HG03521 (cell line): ENCODE measurements at regions not wholly inside any gene's neighbourhood (a gene's known extent, or its start where the extent isn't known, plus 50 kb on each side); places are given as distances from the start of the nearest gene placed in this dataset.
"Not testable (repeated sequence)": the region's sequence is repeated elsewhere in the genome, so short reads cannot be mapped to it uniquely, and the experiment has no call there.

Source experiments
- ATAC-seq: cut with Tn5 transposase; IDR thresholded peaks from one replicate; pipeline ENCODE4 v1.9.1; 2021; ENCODE audit warnings: mild to moderate bottlenecking, moderate library complexity; ENCODE audit not compliant: unreplicated experiment

- not testable (repeated sequence) for ATAC-seq
Observed at GRCh38 chr20:50455245-50455644, 54.9 kb upstream of the PTPN1 start.

DNA sequence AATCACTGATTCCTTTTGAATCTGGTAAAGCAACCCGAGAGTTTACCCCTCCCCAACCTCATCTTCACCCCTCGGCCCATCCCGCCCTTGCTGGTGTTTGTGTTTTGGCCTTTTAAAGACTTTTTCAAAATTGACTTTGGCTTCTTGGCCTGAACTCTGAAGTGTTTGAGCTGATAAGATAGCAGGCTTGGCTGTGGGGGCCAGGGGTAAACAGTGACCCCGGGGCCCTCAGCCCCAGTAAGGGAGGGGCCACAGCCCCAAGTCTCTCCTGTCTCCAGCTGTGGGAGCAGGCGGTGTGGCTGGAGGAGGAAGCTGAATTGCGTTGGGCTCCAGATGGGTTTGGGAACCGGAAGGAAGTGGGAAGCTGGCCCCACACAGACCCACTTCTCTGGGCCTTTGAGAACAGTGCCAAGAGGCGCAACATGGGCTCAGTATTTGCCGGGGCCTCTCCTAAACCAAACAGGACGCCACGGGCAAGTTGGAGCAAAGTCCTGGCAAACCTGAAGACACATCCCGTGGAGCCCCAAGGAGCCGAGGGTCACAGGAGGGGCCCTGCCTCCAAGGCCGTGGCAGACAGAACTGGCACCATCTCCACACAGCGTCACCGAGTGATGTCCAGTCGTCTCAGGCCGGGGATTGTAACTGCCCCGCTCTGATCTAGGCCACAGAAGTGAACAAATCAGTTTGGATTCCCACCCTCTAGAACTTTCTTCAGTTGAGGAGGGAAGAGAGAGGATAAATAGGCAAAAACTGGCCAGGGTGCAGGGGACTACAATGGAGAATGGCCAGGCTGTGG is 54.3 kb upstream of the PTPN1 start:
- ATAC-seq = no peak

GRCh38 chr20:50456452-50457324 is 53.5 kb upstream of the PTPN1 start:
- ATAC-seq = no peak

DNA sequence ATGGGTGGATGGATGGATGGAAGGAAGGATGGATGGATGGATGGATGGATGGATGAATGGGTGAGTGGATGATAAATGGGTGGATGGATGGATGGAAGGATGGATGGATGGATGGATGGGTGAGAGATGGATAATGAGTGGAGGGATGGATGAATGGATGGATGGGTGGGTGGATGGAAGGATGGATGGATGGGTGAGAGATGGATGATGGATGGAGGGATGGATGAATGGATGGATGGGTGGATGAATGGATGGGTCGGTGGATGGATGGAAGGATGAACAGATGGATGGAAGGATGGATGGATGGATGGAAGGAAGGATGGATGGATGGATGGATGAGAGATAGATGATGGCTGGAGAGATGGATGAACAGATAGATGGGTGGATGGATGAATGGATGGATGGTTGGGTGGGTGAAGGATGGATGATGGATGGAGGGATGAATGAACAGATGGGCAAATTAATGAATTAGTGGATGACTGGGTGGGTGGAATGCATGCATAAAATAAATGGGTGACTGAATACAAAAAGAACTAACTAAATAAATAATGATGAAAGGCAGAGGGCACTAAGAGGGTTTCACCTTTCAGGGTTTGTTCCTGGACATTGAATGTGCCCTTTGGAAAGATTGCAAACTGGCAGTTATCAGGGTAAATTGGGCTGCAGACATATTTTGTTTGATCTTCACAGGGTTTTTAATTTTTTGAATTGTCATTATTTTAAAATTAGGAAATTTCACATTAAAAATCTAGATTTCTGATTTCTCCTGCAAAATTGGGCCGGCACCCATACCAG is 50.9 kb upstream of the PTPN1 start:
- ATAC-seq = no peak

- no peak for ATAC-seq
Observed at GRCh38 chr20:50460115-50460607, 50.0 kb upstream of the PTPN1 start.
